ENCODE measurements at regions not wholly inside any gene's neighbourhood (a gene's known extent, or its start where the extent isn't known, plus 50 kb on each side); places are given as distances from the start of the nearest gene placed in this dataset.

GRCh38 chr20:12171923-12172524 is 254.3 kb downstream of the BTBD3 start:
- TF ChIP-seq POLR2AphosphoS5 (IDR thresholded peaks at IDR 0.05; ENCODE audit: low read depth, low read length) (no peak), TAF1 (IDR thresholded peaks at IDR 0.05; ENCODE audit: low read depth, low read length) (no peak), PAX5 (IDR thresholded peaks at IDR 0.05; ENCODE audit: insufficient read depth, low read length, severe bottlenecking) (no peak), SPI1 (IDR thresholded peaks at IDR 0.05; ENCODE audit: low read depth, low read length) (no peak)
- DNase-seq (ENCODE audit: insufficient read length, low spot score) (no peak), FAIRE-seq (no peak)

- TF ChIP-seq SPI1 (IDR thresholded peaks at IDR 0.05; ENCODE audit: low read depth, low read length) (no peak), TAF1 (IDR thresholded peaks at IDR 0.05; ENCODE audit: low read depth, low read length) (no peak), POLR2A (IDR thresholded peaks at IDR 0.05; ENCODE audit: low read depth, low read length) (no peak), POU2F2 (IDR thresholded peaks at IDR 0.05; ENCODE audit: low read depth, low read length) (no peak), PAX5 (IDR thresholded peaks at IDR 0.05; ENCODE audit: insufficient read depth, low read length, severe bottlenecking) (no peak), POLR2AphosphoS5 (IDR thresholded peaks at IDR 0.05; ENCODE audit: low read depth, low read length) (no peak)
- no peak for FAIRE-seq
- DNase-seq (ENCODE audit: insufficient read length, low spot score) = no peak
Observed at GRCh38 chr20:12173347-12174012, 255.8 kb downstream of the BTBD3 start.

- no peak for DNase-seq (ENCODE audit: insufficient read length, low spot score)
- no peak for FAIRE-seq
- no peak for TF ChIP-seq POU2F2 (IDR thresholded peaks at IDR 0.05; ENCODE audit: low read depth, low read length)
- no peak for TF ChIP-seq POLR2A (IDR thresholded peaks at IDR 0.05; ENCODE audit: low read depth, low read length)
- no peak for TF ChIP-seq TAF1 (IDR thresholded peaks at IDR 0.05; ENCODE audit: low read depth, low read length)
- no peak for TF ChIP-seq SPI1 (IDR thresholded peaks at IDR 0.05; ENCODE audit: low read depth, low read length)
- no peak for TF ChIP-seq PAX5 (IDR thresholded peaks at IDR 0.05; ENCODE audit: insufficient read depth, low read length, severe bottlenecking)
- TF ChIP-seq POLR2AphosphoS5 (IDR thresholded peaks at IDR 0.05; ENCODE audit: low read depth, low read length) = no peak
Observed at GRCh38 chr20:12175538-12175937, 257.8 kb downstream of the BTBD3 start.

GRCh38 chr20:12177657-12178293 is 260.1 kb downstream of the BTBD3 start:
- DNase-seq (ENCODE audit: insufficient read length, low spot score) (no peak), FAIRE-seq (no peak)
- TF ChIP-seq POLR2AphosphoS5 (IDR thresholded peaks at IDR 0.05; ENCODE audit: low read depth, low read length) (no peak), SPI1 (IDR thresholded peaks at IDR 0.05; ENCODE audit: low read depth, low read length) (no peak), POLR2A (IDR thresholded peaks at IDR 0.05; ENCODE audit: low read depth, low read length) (no peak), POU2F2 (IDR thresholded peaks at IDR 0.05; ENCODE audit: low read depth, low read length) (no peak), PAX5 (IDR thresholded peaks at IDR 0.05; ENCODE audit: insufficient read depth, low read length, severe bottlenecking) (no peak), TAF1 (IDR thresholded peaks at IDR 0.05; ENCODE audit: low read depth, low read length) (no peak)

GRCh38 chr20:12179692-12180091 is 262.0 kb downstream of the BTBD3 start:
- DNase-seq (ENCODE audit: insufficient read length, low spot score) = no peak
- TF ChIP-seq POU2F2 (IDR thresholded peaks at IDR 0.05; ENCODE audit: low read depth, low read length) (no peak), PAX5 (IDR thresholded peaks at IDR 0.05; ENCODE audit: insufficient read depth, low read length, severe bottlenecking) (no peak), POLR2A (IDR thresholded peaks at IDR 0.05; ENCODE audit: low read depth, low read length) (no peak), TAF1 (IDR thresholded peaks at IDR 0.05; ENCODE audit: low read depth, low read length) (no peak), POLR2AphosphoS5 (IDR thresholded peaks at IDR 0.05; ENCODE audit: low read depth, low read length) (no peak), SPI1 (IDR thresholded peaks at IDR 0.05; ENCODE audit: low read depth, low read length) (no peak)
- no peak for FAIRE-seq

- TF ChIP-seq POLR2A (IDR thresholded peaks at IDR 0.05; ENCODE audit: low read depth, low read length) (no peak), POLR2AphosphoS5 (IDR thresholded peaks at IDR 0.05; ENCODE audit: low read depth, low read length) (no peak), POU2F2 (IDR thresholded peaks at IDR 0.05; ENCODE audit: low read depth, low read length) (no peak), SPI1 (IDR thresholded peaks at IDR 0.05; ENCODE audit: low read depth, low read length) (no peak), PAX5 (IDR thresholded peaks at IDR 0.05; ENCODE audit: insufficient read depth, low read length, severe bottlenecking) (no peak), TAF1 (IDR thresholded peaks at IDR 0.05; ENCODE audit: low read depth, low read length) (no peak)
- DNase-seq (ENCODE audit: insufficient read length, low spot score) = no peak
- FAIRE-seq = no peak
Observed at GRCh38 chr20:12180107-12180661, 262.5 kb downstream of the BTBD3 start.

GRCh38 chr20:12198281-12198680 is 280.6 kb downstream of the BTBD3 start:
- TF ChIP-seq SPI1 (IDR thresholded peaks at IDR 0.05; ENCODE audit: low read depth, low read length) = no peak
- no peak for TF ChIP-seq POU2F2 (IDR thresholded peaks at IDR 0.05; ENCODE audit: low read depth, low read length)
- TF ChIP-seq PAX5 (IDR thresholded peaks at IDR 0.05; ENCODE audit: insufficient read depth, low read length, severe bottlenecking) = no peak
- no peak for TF ChIP-seq POLR2A (IDR thresholded peaks at IDR 0.05; ENCODE audit: low read depth, low read length)
- TF ChIP-seq TAF1 (IDR thresholded peaks at IDR 0.05; ENCODE audit: low read depth, low read length) = no peak
- TF ChIP-seq POLR2AphosphoS5 (IDR thresholded peaks at IDR 0.05; ENCODE audit: low read depth, low read length) = no peak
- FAIRE-seq = no peak
- no peak for DNase-seq (ENCODE audit: insufficient read length, low spot score)

- TF ChIP-seq PAX5 (IDR thresholded peaks at IDR 0.05; ENCODE audit: insufficient read depth, low read length, severe bottlenecking) (no peak), POLR2AphosphoS5 (IDR thresholded peaks at IDR 0.05; ENCODE audit: low read depth, low read length) (no peak), POU2F2 (IDR thresholded peaks at IDR 0.05; ENCODE audit: low read depth, low read length) (no peak), TAF1 (IDR thresholded peaks at IDR 0.05; ENCODE audit: low read depth, low read length) (no peak), POLR2A (IDR thresholded peaks at IDR 0.05; ENCODE audit: low read depth, low read length) (no peak), SPI1 (IDR thresholded peaks at IDR 0.05; ENCODE audit: low read depth, low read length) (no peak)
- DNase-seq (ENCODE audit: insufficient read length, low spot score) (no peak), FAIRE-seq (no peak)
Observed at GRCh38 chr20:12199703-12200102, 282.0 kb downstream of the BTBD3 start.

All from GM12891 (cell line).